GM04504 (cell line): ENCODE measurements at regions not wholly inside any gene's neighbourhood (a gene's known extent, or its start where the extent isn't known, plus 50 kb on each side); places are given as distances from the start of the nearest gene placed in this dataset.

Experiments used
- DNase-seq: peaks from one replicate; pipeline ENCODE4 v3.0.0-alpha.2; 2012; ENCODE audit warnings: low read depth

DNA sequence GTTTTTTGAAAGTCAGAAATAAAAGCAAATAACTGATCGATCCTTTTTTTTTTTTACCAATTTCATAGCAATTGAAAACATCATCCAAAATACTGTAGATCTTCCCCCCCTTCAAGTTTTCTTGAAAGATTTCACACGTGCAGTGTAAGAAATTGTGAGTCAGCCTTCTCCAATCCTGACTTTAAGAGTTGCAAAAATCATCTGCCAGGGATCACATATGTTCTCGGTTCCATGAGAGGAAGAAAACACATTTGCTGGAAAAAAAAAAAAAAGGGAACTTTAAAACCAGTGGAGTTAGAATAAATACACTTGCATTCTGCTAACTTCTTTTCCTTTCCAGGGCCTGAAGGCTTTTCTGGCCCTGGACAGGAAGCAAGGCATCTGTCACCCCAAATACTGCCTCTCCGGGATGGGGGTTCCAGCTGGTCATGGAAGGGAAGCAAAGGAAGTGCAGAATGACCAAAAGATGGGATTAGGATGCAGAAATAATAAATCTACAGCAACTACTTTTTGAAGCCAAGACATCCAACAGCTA, 198.4 kb upstream of the KIAA1217 start:
- no peak for DNase-seq

GRCh38 chr10:24012249-24012803, 196.6 kb upstream of the KIAA1217 start:
- no peak for DNase-seq

DNA sequence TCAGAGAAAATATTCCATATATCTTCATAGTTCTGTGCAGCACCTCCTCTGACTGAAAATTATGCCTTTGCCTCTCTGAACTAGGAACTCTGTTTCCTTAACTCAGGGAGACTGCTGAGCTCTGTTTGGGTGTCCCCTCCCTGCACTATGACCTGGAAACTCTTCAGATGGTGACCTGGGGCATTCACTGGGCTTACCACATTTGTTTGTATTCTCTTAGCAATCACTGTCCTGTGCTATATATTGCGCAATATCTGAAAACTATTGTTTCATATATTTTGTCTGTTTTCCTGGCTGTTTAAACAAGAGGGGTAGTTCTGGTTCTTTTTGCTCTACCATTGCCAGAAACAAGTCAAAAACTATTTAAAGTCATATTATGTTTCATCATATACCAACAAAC, 181.8 kb upstream of the KIAA1217 start:
- no peak for DNase-seq

- DNase-seq = no peak
Measured at GRCh38 chr10:24034571-24034970, 174.4 kb upstream of the KIAA1217 start.

GRCh38 chr10:24035761-24036160, 173.2 kb upstream of the KIAA1217 start:
- no peak for DNase-seq

GRCh38 chr10:24039315-24039714, 169.6 kb upstream of the KIAA1217 start:
- no peak for DNase-seq

DNA sequence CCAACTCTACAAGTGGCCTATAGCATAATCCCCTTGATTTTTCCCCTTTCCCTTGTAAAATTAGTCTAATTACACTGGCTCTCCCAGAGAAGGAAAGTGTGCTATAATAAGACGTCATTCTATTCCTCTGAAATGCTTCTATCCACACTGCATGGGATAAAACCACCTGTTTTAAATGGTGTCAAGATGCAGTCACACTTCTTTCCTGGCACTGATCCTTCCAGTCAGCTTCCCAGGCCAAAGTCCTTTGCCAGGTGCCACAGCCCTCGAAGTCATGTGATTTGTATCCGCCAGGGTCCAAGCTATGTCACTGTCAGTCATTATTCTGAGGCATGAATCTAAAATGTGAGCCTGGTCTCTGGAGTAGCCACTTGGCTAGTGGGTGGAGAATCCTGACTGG, 169.0 kb upstream of the KIAA1217 start:
- no peak for DNase-seq

GRCh38 chr10:24041034-24041433, 167.9 kb upstream of the KIAA1217 start:
- DNase-seq = no peak

DNA sequence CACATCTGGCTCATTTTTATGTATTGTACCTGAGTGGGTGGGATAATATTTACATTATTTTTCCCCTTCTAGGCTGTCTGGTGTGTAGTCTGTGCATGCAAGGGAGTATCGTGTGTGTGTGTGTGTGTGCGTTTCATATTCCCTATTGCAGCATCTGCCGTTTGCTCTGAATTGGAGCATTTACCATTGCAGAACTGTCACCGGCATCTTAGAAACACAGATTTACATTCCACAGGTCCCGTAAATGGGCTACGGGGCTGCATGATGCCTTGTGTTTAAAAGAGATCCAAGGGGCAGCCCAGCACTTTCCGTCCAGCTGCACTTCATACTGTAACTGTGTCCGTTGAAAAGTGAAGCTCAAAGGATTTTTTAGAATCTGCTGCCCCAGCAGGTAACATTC, 167.1 kb upstream of the KIAA1217 start:
- DNase-seq = no peak

GRCh38 chr10:24042884-24043283, 166.1 kb upstream of the KIAA1217 start:
- no peak for DNase-seq

- DNase-seq = no peak
Measured at GRCh38 chr10:24046060-24046459, 162.9 kb upstream of the KIAA1217 start.

DNA sequence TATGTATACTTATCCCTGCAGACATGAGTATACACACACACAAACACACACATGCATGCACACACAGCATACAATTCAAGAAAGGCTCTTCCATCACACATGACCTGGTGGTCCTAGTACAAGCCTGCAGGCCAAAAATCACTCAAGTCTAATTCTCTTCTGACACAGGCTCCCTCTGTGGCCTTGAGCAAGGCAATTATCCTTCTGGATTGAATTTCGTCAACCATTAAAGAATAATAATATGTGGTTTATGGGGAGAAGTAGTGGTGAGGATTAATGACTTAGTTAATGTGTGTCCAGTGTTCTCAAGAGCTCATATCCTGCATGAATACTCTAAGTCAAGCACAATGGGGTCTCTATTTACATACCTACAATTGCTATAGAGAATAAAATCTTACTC, 161.8 kb upstream of the KIAA1217 start:
- no peak for DNase-seq

DNA sequence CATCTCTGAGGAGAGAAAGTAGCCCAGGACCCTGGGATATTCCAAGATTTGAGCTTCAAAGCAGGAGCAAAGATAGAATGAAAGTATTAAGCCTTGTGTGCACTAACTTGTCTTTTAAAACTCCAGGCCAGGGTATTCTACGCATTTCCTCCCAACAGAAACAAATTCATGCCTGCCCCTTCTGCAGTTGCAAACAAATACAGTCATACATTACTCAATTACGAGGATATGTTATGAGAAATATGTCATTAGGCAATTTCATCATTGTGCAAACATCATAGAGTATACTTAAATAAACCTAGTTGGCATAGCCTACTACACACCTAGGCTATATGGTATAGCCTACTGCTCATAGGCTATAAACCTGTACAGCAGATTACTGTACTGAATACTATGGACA, 154.5 kb upstream of the KIAA1217 start:
- DNase-seq = no peak

DNA sequence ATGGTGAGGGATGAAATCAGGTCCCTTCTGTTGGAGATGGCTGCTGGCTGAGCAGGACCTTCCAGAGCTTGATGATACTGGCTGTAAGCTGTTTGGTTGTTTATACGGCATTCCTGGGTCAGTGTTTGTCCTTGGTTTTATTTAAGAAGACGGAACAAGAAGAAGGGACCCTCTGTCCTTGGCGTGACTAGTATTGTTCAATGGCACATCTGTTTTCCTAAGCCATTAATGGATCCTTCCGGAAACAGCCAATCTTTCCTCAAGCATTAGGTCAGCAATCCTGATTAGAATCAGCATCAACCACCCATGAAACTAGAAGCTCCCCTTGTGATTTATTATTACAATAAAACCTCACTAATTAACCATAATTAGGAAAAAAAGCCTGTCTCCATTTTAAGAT, 128.7 kb upstream of the KIAA1217 start:
- DNase-seq = no peak

GRCh38 chr10:24086296-24087086, 122.4 kb upstream of the KIAA1217 start:
- DNase-seq = no peak

DNA sequence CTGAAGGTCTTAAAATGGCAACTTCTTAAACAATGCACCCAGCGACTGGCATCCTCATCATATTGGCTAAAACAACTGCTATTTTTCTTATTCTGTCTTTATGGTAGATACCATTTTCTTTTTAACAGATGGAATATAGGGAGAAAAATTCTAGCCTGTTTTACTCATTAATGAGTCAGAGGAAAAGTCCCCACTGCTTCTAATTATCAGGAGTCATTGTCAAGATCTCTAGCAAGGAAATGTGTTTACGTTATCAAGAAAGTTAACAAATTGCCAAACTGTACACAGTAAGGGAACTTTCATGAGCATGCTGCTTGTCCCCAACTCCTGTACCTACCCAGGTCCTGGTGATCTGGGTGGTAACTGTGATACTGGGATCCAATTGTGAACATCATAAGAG, 117.7 kb upstream of the KIAA1217 start:
- DNase-seq = no peak

DNA sequence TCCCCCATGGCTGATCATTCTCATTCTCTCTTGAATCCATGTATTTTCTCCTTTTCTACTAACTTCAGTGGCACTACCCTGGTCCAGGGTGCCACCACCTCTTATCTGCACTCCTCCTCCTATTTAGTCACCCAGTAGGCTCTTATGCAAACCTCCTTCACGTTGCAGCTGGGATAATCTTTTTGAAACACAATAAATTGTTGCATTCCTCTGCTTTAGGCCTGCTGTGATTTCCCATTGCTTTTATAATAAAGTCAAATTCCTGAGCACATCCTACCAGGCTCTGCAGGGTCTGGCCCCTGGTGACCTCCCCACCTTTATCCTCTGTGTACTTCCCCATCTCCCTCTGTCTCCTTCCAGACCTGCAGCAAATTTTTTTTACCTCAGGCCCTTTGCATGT, 112.7 kb upstream of the KIAA1217 start:
- DNase-seq = no peak

- no peak for DNase-seq
Measured at GRCh38 chr10:24097751-24098207, 111.2 kb upstream of the KIAA1217 start.

DNA sequence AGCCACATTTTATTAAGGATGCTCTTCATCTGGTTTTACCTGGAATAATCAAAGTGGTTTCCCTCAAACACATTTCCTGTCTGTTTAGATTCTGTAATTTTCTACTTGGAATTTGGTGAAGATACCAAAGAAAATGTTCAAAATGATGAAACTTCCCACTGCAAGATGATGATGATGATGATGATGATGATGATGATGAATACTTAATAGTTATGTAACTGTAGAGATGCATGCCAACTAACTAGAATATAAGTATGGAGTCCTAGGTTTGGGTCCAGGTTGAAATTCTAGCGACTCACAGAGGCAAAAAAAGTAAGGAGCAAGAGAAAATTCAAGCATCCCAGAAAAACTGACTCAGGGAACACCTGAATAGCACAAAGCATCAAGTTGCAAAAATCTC, 104.0 kb upstream of the KIAA1217 start:
- no peak for DNase-seq

DNA sequence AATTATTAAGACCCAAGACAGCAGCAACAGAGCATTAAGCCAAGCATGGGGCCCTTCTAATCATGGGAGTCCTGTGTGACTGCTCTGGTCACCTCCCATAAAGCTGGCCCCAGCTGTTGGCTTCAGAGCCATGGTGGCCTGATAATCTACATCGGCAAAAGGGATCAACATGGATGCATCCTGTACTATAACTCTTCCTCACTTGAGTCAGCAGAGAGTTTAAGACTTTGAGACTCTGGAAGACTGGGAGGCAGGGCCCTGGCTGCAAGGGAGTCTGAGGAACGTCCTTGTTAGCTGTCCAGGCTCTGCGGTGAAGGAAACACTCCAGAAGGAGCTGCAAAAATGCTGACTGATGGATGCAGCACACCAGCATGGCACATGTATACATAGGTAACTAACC, 95.0 kb upstream of the KIAA1217 start:
- DNase-seq = no peak

DNA sequence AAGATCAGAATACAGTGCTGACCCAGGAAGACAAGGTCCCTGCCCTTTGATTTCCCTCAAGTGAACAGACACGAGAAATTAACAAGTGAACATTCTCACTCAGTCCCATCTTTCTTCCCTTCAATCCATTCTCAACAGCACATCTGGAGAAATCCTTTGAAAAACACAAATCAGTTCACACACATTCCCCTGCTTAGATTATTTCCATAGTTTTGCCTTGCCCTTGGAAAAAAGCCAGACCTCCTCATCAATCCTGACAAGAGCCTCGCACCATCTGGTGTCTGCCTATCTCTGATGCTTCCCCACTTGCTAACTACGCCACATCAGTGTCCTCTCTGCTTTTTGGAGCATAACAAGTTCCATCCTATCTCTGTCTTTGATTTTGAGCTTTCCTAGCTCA, 94.4 kb upstream of the KIAA1217 start:
- no peak for DNase-seq

DNA sequence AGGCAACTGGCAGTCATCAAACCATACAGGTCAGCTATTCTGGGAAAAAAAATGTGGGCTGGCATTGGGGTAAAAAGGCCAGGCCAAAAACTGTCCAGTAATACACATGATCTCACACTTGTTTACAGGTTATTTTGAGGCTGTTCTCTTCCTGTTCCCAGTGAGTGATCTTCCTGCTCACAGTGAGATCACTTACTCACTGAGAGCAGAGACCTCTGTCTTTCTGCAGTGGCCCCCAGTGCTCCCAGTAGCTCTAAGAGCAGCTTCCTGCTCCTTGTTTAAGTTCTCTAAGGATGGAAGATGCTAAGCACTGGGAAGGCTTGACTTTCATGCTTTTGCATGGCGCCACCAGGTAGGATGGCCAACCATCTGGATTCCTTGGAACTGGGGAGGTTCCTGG, 93.5 kb upstream of the KIAA1217 start:
- DNase-seq = no peak

DNA sequence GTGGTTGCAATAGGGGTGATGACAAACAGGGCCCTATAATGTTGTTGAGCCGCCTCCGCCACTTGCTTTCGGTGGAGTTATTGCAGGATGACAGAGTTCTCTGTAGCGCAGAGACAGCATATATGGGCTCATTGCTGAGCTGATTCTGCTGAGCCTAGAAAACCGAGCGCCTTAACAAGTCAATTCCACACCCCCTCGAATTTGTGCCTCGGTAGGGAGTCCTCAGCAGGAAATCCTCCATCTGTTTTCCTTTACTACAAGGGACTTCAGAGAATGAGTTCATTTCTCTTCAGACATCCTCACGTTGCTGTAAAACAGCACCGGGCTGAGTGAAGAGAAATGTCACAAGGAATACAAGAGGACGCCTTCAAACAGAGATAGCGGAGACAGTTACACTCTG, 90.7 kb upstream of the KIAA1217 start:
- no peak for DNase-seq

- DNase-seq = no peak
Measured at GRCh38 chr10:24119896-24120295, 89.0 kb upstream of the KIAA1217 start.
